HEK293 (cell line): ENCODE measurements at regions not wholly inside any gene's neighbourhood (a gene's known extent, or its start where the extent isn't known, plus 50 kb on each side); places are given as distances from the start of the nearest gene placed in this dataset.

Experiments used
- CTCF ChIA-PET: fragments of 350-600 bp; formaldehyde crosslinking; extraction: SDS; loops from one replicate; lab custom pipeline; 2021; ENCODE audit warnings: antibody characterized with exemption; lab: Yijun Ruan, JAX
- POLR2A ChIA-PET: fragments of 300-600 bp; formaldehyde crosslinking; extraction: SDS; loops from one replicate; lab custom pipeline; 2020; ENCODE audit warnings: antibody characterized with exemption, inconsistent platforms; lab: Yijun Ruan, JAX
- H3K27ac ChIP-seq: fragments of 200-500 bp; sonication (Bioruptor generic); 2 replicates; pipeline ENCODE4 v1.5.1; 2014; ENCODE audit warnings: low read depth, low read length, control low read depth, inconsistent platforms; ENCODE audit errors: extremely low read depth
- H3K36me3 ChIP-seq, 2 experiments: fragments of 200-500 bp in 1 of 2; sonication (Bioruptor generic) in 1 of 2; 1 replicate in 1 of 2; 2 replicates in 1 of 2; pipeline ENCODE4 v1.5.1; 2014 to 2017; ENCODE audit warnings: inconsistent platforms in 2 of 2, low read length in 2 of 2; ENCODE audit not compliant: control insufficient read depth in 2 of 2, insufficient read depth in 1 of 2
- H3K4me1 ChIP-seq: fragments of 200-500 bp; sonication (Bioruptor generic); 2 replicates; pipeline ENCODE4 v1.5.1; 2014; ENCODE audit warnings: mild to moderate bottlenecking, low read length, inconsistent platforms; ENCODE audit not compliant: control insufficient read depth, insufficient read depth
- H3K4me3 ChIP-seq: 2 replicates; pipeline ENCODE4 v1.5.1; 2011; ENCODE audit warnings: low read depth, mild to moderate bottlenecking, control low read depth, low read length, moderate library complexity
- H3K9me3 ChIP-seq: fragments of 200-500 bp; sonication (Bioruptor generic); 2 replicates; pipeline ENCODE4 v1.5.1; 2014; ENCODE audit warnings: low read depth, low read length, inconsistent platforms; ENCODE audit not compliant: control insufficient read depth, insufficient read depth
- ATF2 ChIP-seq: fragments of 450-650 bp; formaldehyde crosslinking; IDR thresholded peaks from 2 replicates; pipeline ENCODE4 v1.5.1; 2016; ENCODE audit warnings: missing biosample characterization, missing genetic modification characterization, low read depth
- ELK4 ChIP-seq: IDR thresholded peaks from 2 replicates; pipeline ENCODE4 v1.6.1; 2011; ENCODE audit warnings: mild to moderate bottlenecking, low read depth, low read length, borderline replicate concordance
- KLF1 ChIP-seq: fragments of 450-650 bp; formaldehyde crosslinking; IDR thresholded peaks from 2 replicates; pipeline ENCODE4 v1.5.1; 2016; ENCODE audit warnings: missing biosample characterization, missing genetic modification characterization
- SP7 ChIP-seq: fragments of 450-650 bp; formaldehyde crosslinking; IDR thresholded peaks from 2 replicates; pipeline ENCODE4 v1.5.1; 2016; ENCODE audit warnings: missing biosample characterization, missing genetic modification characterization
- WT1 ChIP-seq: fragments of 450-650 bp; formaldehyde crosslinking; IDR thresholded peaks from 2 replicates; pipeline ENCODE4 v1.5.1; 2016; ENCODE audit warnings: missing biosample characterization, missing genetic modification characterization
- YY1 ChIP-seq: fragments of 450-650 bp; formaldehyde crosslinking; IDR thresholded peaks from 2 replicates; pipeline ENCODE4 v1.5.1; 2018; ENCODE audit warnings: missing biosample characterization, missing genetic modification characterization
- ZBTB20 ChIP-seq: fragments of 450-650 bp; formaldehyde crosslinking; IDR thresholded peaks from 2 replicates; pipeline ENCODE4 v1.5.1; 2016; ENCODE audit warnings: missing biosample characterization, missing genetic modification characterization
- ZBTB7A ChIP-seq: fragments of 450-650 bp; formaldehyde crosslinking; IDR thresholded peaks from 2 replicates; pipeline ENCODE4 v1.5.1; 2016; ENCODE audit warnings: low read depth, missing biosample characterization, missing genetic modification characterization
- ZNF114 ChIP-seq: fragments of 450-650 bp; formaldehyde crosslinking; IDR thresholded peaks from 2 replicates; pipeline ENCODE4 v1.5.0; 2017; ENCODE audit warnings: missing biosample characterization, missing genetic modification characterization
- ZNF146 ChIP-seq: fragments of 450-650 bp; formaldehyde crosslinking; IDR thresholded peaks from 2 replicates; pipeline ENCODE4 v1.5.1; 2016; ENCODE audit warnings: missing biosample characterization, missing genetic modification characterization
- ZNF169 ChIP-seq: fragments of 450-650 bp; formaldehyde crosslinking; IDR thresholded peaks from 2 replicates; pipeline ENCODE4 v1.5.1; 2016; ENCODE audit warnings: missing biosample characterization, missing genetic modification characterization
- ZNF266 ChIP-seq: fragments of 450-650 bp; formaldehyde crosslinking; IDR thresholded peaks from 2 replicates; pipeline ENCODE4 v1.5.1; 2016; ENCODE audit warnings: missing biosample characterization, missing genetic modification characterization, low read depth
- ZNF302 ChIP-seq: fragments of 450-650 bp; formaldehyde crosslinking; IDR thresholded peaks from 2 replicates; pipeline ENCODE4 v1.5.1; 2016; ENCODE audit warnings: missing biosample characterization, missing genetic modification characterization, low read depth
- ZNF335 ChIP-seq: fragments of 450-650 bp; formaldehyde crosslinking; conservative IDR thresholded peaks from 2 replicates; pipeline ENCODE4 v1.5.1; 2016; ENCODE audit warnings: missing biosample characterization, missing genetic modification characterization
- ZNF514 ChIP-seq: fragments of 450-650 bp; formaldehyde crosslinking; IDR thresholded peaks from 2 replicates; pipeline ENCODE4 v1.5.1; 2016; ENCODE audit warnings: missing biosample characterization, missing genetic modification characterization
- ZNF580 ChIP-seq: fragments of 450-650 bp; formaldehyde crosslinking; IDR thresholded peaks from 2 replicates; pipeline ENCODE4 v1.5.1; 2016; ENCODE audit warnings: missing biosample characterization, missing genetic modification characterization
- ZNF692 ChIP-seq: fragments of 450-650 bp; formaldehyde crosslinking; IDR thresholded peaks from 2 replicates; pipeline ENCODE4 v1.5.1; 2016; ENCODE audit warnings: missing biosample characterization, missing genetic modification characterization
- ZNF792 ChIP-seq: fragments of 450-650 bp; formaldehyde crosslinking; IDR thresholded peaks from 2 replicates; pipeline ENCODE4 v1.5.1; 2016; ENCODE audit warnings: missing biosample characterization, missing genetic modification characterization
- ZNF843 ChIP-seq: fragments of 450-650 bp; formaldehyde crosslinking; IDR thresholded peaks from 2 replicates; pipeline ENCODE4 v1.5.1; 2016; ENCODE audit warnings: missing biosample characterization, missing genetic modification characterization
- ZSCAN23 ChIP-seq: fragments of 450-650 bp; formaldehyde crosslinking; IDR thresholded peaks from 2 replicates; pipeline ENCODE4 v1.5.1; 2016; ENCODE audit warnings: missing biosample characterization, missing genetic modification characterization
- TF ChIP-seq, protein P1 (sequence below): fragments of 450-650 bp; formaldehyde crosslinking; IDR thresholded peaks from 2 replicates; pipeline ENCODE4 v1.5.1; 2016; ENCODE audit warnings: missing biosample characterization, missing genetic modification characterization, borderline replicate concordance
- TF ChIP-seq, protein P2 (sequence below): fragments of 450-650 bp; formaldehyde crosslinking; IDR thresholded peaks from 2 replicates; pipeline ENCODE4 v1.5.1; 2016; ENCODE audit warnings: missing biosample characterization, missing genetic modification characterization
- TF ChIP-seq, protein P3 (sequence below): fragments of 450-650 bp; formaldehyde crosslinking; IDR thresholded peaks from 2 replicates; pipeline ENCODE4 v1.5.1; 2017; ENCODE audit warnings: missing biosample characterization, missing genetic modification characterization

GRCh38 chr7:12905671-12906070 is 218.2 kb downstream of the ARL4A start (continued):
- no peak for TF ChIP-seq ZNF514 (tag by site-specific recombination)
- TF ChIP-seq ZNF792 (tag by site-specific recombination), result no peak
- TF ChIP-seq, protein P1, sequence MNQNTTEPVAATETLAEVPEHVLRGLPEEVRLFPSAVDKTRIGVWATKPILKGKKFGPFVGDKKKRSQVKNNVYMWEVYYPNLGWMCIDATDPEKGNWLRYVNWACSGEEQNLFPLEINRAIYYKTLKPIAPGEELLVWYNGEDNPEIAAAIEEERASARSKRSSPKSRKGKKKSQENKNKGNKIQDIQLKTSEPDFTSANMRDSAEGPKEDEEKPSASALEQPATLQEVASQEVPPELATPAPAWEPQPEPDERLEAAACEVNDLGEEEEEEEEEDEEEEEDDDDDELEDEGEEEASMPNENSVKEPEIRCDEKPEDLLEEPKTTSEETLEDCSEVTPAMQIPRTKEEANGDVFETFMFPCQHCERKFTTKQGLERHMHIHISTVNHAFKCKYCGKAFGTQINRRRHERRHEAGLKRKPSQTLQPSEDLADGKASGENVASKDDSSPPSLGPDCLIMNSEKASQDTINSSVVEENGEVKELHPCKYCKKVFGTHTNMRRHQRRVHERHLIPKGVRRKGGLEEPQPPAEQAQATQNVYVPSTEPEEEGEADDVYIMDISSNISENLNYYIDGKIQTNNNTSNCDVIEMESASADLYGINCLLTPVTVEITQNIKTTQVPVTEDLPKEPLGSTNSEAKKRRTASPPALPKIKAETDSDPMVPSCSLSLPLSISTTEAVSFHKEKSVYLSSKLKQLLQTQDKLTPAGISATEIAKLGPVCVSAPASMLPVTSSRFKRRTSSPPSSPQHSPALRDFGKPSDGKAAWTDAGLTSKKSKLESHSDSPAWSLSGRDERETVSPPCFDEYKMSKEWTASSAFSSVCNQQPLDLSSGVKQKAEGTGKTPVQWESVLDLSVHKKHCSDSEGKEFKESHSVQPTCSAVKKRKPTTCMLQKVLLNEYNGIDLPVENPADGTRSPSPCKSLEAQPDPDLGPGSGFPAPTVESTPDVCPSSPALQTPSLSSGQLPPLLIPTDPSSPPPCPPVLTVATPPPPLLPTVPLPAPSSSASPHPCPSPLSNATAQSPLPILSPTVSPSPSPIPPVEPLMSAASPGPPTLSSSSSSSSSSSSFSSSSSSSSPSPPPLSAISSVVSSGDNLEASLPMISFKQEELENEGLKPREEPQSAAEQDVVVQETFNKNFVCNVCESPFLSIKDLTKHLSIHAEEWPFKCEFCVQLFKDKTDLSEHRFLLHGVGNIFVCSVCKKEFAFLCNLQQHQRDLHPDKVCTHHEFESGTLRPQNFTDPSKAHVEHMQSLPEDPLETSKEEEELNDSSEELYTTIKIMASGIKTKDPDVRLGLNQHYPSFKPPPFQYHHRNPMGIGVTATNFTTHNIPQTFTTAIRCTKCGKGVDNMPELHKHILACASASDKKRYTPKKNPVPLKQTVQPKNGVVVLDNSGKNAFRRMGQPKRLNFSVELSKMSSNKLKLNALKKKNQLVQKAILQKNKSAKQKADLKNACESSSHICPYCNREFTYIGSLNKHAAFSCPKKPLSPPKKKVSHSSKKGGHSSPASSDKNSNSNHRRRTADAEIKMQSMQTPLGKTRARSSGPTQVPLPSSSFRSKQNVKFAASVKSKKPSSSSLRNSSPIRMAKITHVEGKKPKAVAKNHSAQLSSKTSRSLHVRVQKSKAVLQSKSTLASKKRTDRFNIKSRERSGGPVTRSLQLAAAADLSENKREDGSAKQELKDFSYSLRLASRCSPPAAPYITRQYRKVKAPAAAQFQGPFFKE (tag by site-specific recombination), result no peak
- no peak for TF ChIP-seq ZNF580 (tag by site-specific recombination)
- no peak for TF ChIP-seq KLF1 (tag by site-specific recombination)
- TF ChIP-seq, protein P2, sequence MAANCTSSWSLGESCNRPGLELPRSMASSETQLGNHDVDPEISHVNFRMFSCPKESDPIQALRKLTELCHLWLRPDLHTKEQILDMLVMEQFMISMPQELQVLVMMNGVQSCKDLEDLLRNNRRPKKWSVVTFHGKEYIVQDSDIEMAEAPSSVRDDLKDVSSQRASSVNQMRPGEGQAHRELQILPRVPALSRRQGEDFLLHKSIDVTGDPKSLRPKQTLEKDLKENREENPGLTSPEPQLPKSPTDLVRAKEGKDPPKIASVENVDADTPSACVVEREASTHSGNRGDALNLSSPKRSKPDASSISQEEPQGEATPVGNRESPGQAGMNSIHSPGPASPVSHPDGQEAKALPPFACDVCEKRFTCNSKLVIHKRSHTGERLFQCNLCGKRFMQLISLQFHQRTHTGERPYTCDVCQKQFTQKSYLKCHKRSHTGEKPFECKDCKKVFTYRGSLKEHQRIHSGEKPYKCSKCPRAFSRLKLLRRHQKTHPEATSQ (tag by site-specific recombination), result no peak
- no peak for TF ChIP-seq ZNF692 (tag by site-specific recombination)
- TF ChIP-seq WT1, result no peak
- no peak for TF ChIP-seq ZNF146 (tag by site-specific recombination)

- POLR2A ChIA-PET, result no interaction called here
- no peak for TF ChIP-seq ZNF266 (tag by site-specific recombination)
- no peak for TF ChIP-seq ZNF302 (tag by site-specific recombination)
- no peak for TF ChIP-seq ATF2 (tag by site-specific recombination)
- TF ChIP-seq ZBTB20 (tag by site-specific recombination), result no peak
- TF ChIP-seq, protein P2 (tag by site-specific recombination), result no peak
- TF ChIP-seq, protein P3, sequence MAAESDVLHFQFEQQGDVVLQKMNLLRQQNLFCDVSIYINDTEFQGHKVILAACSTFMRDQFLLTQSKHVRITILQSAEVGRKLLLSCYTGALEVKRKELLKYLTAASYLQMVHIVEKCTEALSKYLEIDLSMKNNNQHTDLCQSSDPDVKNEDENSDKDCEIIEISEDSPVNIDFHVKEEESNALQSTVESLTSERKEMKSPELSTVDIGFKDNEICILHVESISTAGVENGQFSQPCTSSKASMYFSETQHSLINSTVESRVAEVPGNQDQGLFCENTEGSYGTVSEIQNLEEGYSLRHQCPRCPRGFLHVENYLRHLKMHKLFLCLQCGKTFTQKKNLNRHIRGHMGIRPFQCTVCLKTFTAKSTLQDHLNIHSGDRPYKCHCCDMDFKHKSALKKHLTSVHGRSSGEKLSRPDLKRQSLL, result no peak
- no peak for TF ChIP-seq ZNF114 (tag by site-specific recombination)
- no peak for TF ChIP-seq ELK4
- no peak for TF ChIP-seq ZNF335
- TF ChIP-seq ZNF514 (tag by site-specific recombination), result no peak
- no peak for TF ChIP-seq ZSCAN23 (tag by site-specific recombination)
- TF ChIP-seq SP7, result no peak
- TF ChIP-seq YY1 (tag by site-specific recombination), result no peak
- TF ChIP-seq ZNF169 (tag by site-specific recombination), result no peak
- TF ChIP-seq ZNF843 (tag by site-specific recombination), result no peak
- TF ChIP-seq ZBTB7A (tag by site-specific recombination), result no peak
Measured at GRCh38 chr7:12907774-12908173, 220.3 kb downstream of the ARL4A start.

More at GRCh38 chr7:12907774-12908173, 220.3 kb downstream of the ARL4A start:
- no peaks in the 10 kb centered on the region for H3K36me3 ChIP-seq
- no peaks in the 10 kb centered on the region for H3K4me1 ChIP-seq
- no peak overlapping the region for H3K27ac ChIP-seq
- no peak overlapping the region for H3K4me3 ChIP-seq
- H3K9me3 ChIP-seq, result no peaks in the 10 kb centered on the region
- CTCF ChIA-PET, result no interaction called here
